Testis (tissue), 2 donors: ENCODE measurements at regions not wholly inside any gene's neighbourhood (a gene's known extent, or its start where the extent isn't known, plus 50 kb on each side); places are given as distances from the start of the nearest gene placed in this dataset.

Experiments used
- CTCF ChIP-seq, 3 experiments: fragments of 450-650 bp in 2 of 3; fragments of 200-600 bp in 1 of 3; sonication (generic) in 1 of 3; IDR thresholded peaks; one replicate each; pipeline ENCODE4 v1.5.1; 2016 to 2019; ENCODE audit warnings: antibody characterized with exemption in 3 of 3, mild to moderate bottlenecking in 2 of 3, moderate library complexity in 1 of 3
- POLR2A ChIP-seq: fragments of 450-650 bp; IDR thresholded peaks from one replicate; pipeline ENCODE4 v1.6.1; 2017; ENCODE audit warnings: antibody characterized with exemption, mild to moderate bottlenecking, moderate library complexity

- no peak for TF ChIP-seq CTCF (IDR thresholded peaks at IDR 0.05)
- no peak for TF ChIP-seq POLR2A
Observed at GRCh38 chr12:60148109-60148508, 552.3 kb downstream of the SLC16A7 start.
